SK-N-SH (cell line): ENCODE measurements at regions not wholly inside any gene's neighbourhood (a gene's known extent, or its start where the extent isn't known, plus 50 kb on each side); places are given as distances from the start of the nearest gene placed in this dataset.

Source experiments
- CTCF ChIP-seq: fragments of 200-600 bp; sonication (generic); IDR thresholded peaks from 2 replicates; pipeline ENCODE4 v1.6.1; 2017; ENCODE audit warnings: antibody characterized with exemption, mild to moderate bottlenecking, moderate library complexity
- EP300 ChIP-seq, 2 experiments: IDR thresholded peaks; 2 replicates each; pipeline versions ENCODE4 v1.4.0 to v1.6.1; 2012; ENCODE audit warnings: borderline replicate concordance in 1 of 2, low read depth in 1 of 2, low read length in 1 of 2
- GATA2 ChIP-seq: sonication (generic); formaldehyde crosslinking; IDR thresholded peaks from 2 replicates; pipeline ENCODE4 v1.5.0; 2020; ENCODE audit warnings: mild to moderate bottlenecking, missing genetic modification reagents

GRCh38 chr14:86672080-86672479 lies 1142.1 kb downstream of the FLRT2 start:
- TF ChIP-seq CTCF (no peak), GATA2 (CRISPR knock-in tag) (no peak), EP300 (IDR thresholded peaks at IDR 0.05; ENCODE audit: borderline replicate concordance in 1 of 2, low read depth in 1 of 2, low read length in 1 of 2) (no peak)
